ENCODE measurements at regions not wholly inside any gene's neighbourhood (a gene's known extent, or its start where the extent isn't known, plus 50 kb on each side); places are given as distances from the start of the nearest gene placed in this dataset.

DNA sequence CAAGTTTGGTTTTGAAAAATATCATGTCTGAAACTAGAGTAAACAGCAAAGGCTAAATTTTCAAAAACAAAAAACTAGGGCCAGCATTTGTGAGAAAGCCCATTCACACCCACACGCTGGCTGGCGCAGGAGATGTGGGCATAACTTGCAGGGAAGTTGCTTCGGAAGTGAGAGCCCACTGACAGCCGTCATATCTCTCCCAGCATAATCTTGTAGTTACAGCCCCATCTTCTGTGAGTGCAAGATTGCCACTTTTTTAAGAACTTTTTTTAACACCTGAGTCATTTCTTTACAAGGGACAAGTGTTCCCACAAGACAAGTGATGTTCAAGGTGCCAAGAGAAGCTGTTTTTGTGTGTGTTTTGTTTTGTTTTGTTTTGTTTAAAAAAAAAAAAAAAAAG, 212.5 kb upstream of the CNR1 start:
- no peak for DNase-seq

DNA sequence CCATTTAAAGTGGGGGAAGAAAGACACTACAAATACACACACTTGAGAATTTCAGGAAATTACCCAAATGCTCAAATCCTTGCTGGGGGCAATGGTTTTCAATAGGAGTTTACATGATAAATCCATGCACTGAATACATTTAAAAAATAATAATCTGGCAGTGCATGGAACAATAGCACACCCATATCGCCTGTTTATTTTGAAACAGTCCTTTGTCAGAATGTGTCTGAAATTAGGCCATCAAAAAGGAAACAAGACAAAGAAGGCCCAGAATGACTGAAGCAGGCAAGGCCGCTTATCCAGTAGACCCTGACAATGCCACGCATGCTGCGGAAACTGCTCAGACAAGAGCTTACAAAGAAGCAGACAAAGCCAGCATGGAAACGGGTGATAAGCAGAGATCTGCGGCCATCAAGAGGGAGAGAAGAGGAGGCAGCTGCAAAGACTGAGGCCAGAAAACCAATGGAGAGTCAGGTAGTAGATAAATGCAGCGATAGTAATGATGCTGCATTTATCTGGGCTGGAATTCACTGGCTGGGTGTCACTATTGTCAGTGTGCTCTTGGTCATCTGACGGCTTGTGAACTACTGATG, 211.9 kb upstream of the CNR1 start:
- DNase-seq: no peak

- no peak for DNase-seq
Measured at GRCh38 chr6:88376768-88377387, 210.7 kb upstream of the CNR1 start.

DNA sequence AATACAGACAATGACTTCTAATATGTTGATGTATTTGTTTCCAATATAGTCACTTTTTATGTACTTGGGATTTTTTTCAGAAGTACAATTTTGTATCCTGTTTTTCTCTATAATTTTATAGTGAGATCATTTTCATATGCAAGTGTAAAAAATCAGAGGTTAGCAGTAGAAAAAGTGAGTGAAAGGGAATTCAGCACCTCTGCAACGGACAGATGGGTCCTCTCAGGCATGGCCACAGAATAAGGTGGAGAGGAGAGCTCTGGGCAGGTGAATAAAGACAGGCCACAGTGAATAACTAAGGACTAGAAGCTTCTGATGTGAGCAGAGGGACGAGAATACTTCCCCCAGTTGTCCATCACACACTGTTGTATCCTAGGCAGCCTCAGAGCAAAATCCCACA, 210.1 kb upstream of the CNR1 start:
- no peak for DNase-seq

- no peak for DNase-seq
Measured at GRCh38 chr6:88374553-88374952, 208.4 kb upstream of the CNR1 start.

GRCh38 chr6:88371480-88371879, 205.3 kb upstream of the CNR1 start:
- no peak for DNase-seq

DNA sequence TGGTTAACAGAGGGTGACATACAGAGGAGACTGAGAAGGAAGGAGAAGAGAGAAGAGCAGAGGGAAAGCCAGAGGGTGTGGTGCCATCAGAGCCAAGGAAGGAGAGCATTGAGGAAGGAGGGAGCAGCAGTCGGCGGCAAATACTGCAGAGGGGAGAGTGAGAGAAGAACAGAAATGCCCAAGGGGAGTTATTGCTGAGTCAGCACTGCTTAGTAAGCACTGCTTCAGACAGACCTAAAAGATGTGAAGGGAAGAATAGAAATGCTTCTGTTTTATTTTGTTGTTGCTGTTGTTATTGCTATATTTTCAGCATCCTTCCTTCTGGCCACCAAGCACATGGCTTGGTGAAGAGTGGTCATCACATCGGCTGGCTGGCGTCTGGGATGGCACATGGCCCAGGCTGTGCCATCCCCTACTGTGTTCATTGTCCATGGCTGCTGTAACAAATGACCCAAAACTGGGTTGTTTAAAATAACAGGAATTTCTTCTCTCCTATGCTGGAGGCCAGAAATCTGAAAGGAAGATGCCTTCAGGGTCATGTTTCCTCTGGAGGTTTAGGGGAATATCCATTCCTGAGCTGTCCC, 204.1 kb upstream of the CNR1 start:
- DNase-seq: no peak

DNA sequence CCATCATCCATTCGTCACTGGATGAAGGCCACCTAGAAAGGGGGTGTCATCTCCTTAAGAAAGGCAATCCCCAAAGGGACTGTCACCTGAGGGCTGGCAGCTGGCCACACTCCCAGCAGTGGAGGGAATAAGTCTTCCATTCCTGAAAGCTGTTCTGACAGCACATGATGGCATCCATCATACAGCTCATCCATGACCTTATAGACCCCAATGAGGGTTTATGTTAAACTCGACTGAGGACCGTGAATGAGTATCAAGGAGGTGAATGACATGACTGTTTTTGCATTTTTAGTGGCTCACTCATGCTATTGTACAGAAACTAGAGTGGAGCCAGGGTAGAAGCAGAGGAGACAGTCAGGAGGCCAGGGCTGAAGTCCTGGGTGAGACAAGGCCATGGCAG, 203.1 kb upstream of the CNR1 start:
- DNase-seq: no peak

GRCh38 chr6:88368071-88368787, 202.1 kb upstream of the CNR1 start:
- no peak for DNase-seq

DNA sequence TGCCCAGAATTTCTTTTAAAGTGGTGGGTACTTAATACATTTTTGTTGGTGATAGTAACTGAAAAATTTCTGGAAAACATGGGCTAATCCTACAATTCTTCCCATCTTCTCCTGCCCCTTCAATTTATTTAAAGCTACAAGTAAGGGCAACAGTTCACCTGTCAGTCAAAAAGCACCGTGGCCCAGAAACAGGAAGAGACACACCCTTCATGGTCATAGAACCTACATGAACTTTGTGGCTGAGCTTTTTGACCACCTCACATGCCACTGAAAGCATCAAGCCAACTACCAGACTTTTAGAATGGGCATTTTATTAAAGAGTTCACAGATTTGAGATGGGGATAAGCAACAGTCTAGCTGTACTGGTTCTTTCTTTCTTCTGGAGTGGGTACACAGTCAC, 201.1 kb upstream of the CNR1 start:
- no peak for DNase-seq

DNA sequence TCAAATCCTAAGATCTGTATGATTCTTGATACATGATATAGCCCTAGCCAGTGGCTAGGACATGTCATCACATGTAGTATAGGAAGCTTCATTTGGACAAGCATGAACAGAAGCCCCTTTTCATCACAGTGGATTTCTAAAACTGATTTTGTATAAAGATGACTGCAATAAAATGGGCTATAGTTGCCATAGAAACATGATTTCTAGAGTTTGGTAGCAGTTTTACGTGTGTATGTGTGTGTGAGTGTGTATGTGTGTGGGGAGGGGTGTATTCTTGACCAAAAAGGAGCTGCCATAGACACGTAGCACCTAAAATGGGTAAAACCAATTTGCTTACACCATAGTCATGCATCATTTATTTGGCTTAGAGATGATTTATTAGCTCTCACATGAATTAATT, 200.5 kb upstream of the CNR1 start:
- DNase-seq: no peak

- DNase-seq: no peak
Measured at GRCh38 chr6:88365656-88366055, 199.5 kb upstream of the CNR1 start.

- no peak for DNase-seq
Measured at GRCh38 chr6:88365230-88365629, 199.1 kb upstream of the CNR1 start.

DNA sequence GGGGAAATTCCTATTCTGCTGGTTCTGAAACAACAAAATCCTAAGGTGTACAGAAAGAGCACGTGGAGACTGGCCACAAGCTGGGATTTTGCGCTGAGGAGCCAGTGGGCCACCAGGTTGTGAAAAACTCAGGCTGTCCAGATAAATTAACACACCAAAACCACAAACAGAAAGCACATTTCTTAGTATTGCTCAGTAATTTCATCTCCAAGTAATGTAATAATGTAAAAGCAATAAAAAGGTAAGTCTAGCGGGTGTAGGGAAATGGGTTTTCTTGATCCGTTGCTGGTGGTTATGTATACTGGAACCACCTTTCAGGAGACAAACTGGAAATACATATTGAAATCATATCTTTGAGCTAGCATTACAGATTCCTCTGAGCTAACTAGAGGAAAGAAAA, 195.6 kb upstream of the CNR1 start:
- DNase-seq: no peak

- no peak for DNase-seq
Measured at GRCh38 chr6:88361298-88361697, 195.2 kb upstream of the CNR1 start.

DNA sequence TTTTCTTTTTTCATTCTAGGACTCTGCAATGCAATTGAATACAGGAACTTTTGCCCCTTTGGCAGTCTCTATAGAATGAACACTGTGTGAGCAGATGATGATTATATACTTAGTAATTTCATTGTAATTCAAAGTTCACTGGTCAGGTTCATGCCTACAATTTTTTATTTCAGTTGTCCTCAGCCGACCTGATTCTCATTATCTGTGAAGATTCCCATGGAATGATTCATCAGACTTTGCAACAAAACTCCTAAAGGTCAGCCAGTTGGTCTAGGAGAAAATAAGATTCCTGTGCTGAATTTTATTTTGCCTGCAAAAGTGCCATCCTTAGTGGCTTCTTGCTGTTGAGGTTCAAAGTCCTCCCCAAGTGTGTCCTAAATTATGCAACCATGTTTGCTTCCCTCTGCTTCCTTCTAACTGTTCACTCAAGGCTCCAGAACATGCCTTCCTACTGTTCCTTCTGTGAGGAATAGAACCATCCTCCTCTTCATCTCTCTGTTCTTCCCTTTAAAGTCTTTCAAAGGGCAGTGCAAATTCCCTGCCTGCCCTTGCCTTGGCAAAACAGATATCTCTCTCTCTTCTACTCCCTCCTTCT, 194.2 kb upstream of the CNR1 start:
- no peak for DNase-seq

DNA sequence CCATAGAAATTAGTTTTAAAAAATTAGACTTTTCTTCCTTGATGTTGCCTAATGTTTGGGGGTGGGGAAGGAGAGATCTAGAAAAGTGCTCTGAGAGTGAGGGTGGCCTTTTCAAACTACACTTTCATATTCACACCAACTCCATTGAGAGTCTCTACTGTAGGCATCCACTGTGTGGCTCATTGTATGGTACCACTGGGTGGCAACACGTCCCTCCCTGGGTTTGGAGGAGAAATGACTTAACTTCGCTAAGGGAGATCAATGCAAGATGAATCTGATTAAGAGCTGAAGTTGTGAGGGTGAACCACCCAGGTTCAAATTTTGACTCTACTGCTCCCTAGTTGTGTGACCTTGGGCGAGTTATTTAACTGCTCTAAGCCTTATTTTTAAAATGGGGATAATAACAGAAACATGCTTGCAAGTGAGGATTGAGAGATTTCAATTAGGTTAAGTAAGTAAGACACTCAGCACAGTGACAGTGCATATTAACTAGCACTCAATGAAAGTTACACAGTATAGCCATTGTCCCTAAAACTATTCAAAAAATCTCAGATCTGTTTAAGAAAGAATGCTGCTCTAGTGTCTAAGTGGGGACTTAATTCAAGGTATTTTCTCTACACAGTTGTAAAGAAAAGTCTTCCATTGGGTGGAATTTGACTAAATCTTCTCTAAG, 193.5 kb upstream of the CNR1 start:
- no peak for DNase-seq

- no peak for DNase-seq
Measured at GRCh38 chr6:88358846-88359245, 192.7 kb upstream of the CNR1 start.

DNA sequence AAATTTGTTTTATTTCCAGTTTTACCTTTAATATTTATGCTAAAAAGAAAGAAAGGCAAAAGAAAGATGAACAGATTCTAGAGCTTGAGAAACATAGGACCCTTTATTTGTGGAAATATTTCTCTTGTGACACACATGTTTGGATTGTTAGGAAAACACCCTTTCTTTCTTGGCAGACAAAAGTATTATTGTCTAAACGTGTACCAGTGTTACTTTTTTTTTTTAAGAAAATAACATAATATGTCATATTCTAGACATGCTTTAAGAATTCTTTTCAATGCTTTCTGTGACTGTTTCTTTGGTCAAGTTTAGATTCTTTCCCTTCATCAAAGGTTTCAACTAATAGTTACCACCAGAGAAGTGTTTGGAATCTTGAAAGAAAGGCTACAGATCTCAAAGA, 183.4 kb upstream of the CNR1 start:
- DNase-seq: no peak

DNA sequence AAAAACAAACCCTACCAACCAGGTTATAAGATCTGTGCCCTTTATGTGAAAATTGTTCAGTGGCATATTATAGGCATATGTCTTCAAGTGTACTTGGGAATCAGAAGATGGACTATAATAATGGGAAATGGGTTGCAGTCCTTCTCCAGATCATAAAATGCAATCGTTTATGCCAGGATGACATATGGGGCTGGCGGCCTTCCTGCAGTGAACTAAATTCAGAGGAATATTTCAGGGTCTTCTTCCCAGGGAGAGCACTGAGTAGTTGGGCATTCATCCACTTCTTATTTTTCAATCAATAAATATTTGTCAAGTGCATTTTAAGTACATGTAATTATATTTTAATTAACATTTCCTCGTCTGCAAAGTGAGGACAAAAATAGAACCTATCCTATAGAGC, 176.2 kb upstream of the CNR1 start:
- DNase-seq: no peak

DNA sequence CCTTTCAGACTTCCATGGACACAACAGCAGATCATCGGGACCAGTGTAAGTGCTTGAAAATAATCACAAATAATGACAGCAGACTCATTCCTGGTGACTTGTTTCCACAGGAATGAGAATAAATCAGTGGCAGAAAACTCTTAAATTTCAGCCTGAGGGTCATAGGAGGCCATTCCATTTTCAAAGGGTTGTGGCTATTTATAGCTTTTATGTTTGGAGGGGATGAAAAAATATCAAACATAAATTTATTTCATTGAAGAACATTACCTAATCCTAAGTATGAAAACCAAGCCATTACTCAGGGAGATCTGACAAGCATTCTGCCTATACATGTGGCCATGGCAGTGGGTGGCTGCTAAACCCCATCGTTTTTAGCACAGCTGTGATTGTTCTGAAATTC, 173.6 kb upstream of the CNR1 start:
- DNase-seq: no peak

GRCh38 chr6:88321306-88321705, 155.2 kb upstream of the CNR1 start:
- no peak for DNase-seq

DNA sequence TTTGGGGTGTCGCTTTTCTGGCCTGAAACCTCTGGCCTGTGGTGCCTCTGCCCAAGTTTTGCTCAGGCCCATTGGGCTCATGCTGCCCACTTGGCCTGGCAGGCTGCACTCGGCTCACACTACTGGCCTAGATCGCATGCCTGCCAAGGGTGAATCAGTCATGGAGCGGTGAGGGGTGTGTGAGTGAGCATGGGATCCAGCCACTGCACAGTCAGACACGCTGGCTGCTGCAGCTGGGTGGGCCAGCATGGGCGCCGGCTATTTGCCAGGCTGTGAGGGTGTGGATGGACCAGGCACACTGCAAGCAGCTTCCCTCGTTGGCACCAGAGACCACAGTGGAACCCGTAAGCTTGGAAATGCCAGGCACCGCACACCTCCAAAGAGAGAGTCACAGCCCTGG, 145.4 kb upstream of the CNR1 start:
- no peak for DNase-seq

Data from 8988T (cell line).